Endothelial cell of umbilical vein (primary cell): ENCODE measurements at regions not wholly inside any gene's neighbourhood (a gene's known extent, or its start where the extent isn't known, plus 50 kb on each side); places are given as distances from the start of the nearest gene placed in this dataset.

Experiments used
- BruUV-seq: library from RNA; stranded (reverse); fragments of 400-500 nt; replicated peaks from 2 replicates; lab custom pipeline; 2021; lab: Mats Ljungman, UMichigan
- CTCF ChIA-PET: fragments of 300-600, 350-600 bp; sonication (Branson Sonifier 250); formaldehyde crosslinking; loops from one replicate; lab custom pipeline; 2021; ENCODE audit warnings: antibody characterized with exemption, inconsistent platforms; lab: Charles Lee
- POLR2A ChIA-PET: fragments of 300-600, 350-600 bp; sonication (Branson Sonifier 250); formaldehyde crosslinking; loops from one replicate; lab custom pipeline; 2021; ENCODE audit warnings: antibody characterized with exemption, inconsistent platforms; lab: Charles Lee
- DNase-seq: peaks from one replicate; pipeline ENCODE4 v3.0.0-alpha.2; 2011; ENCODE audit warnings: low read depth, low spot score
- FAIRE-seq: peaks from 2 replicates; lab custom pipeline; 2011; peaks lifted over from hg19 to GRCh38; lab: Jason Lieb, UNC
- H2AFZ ChIP-seq: 2 replicates; pipeline ENCODE4 v1.6.0; 2012; ENCODE audit warnings: low read depth, low read length, control low read depth, inconsistent platforms
- H3K27ac ChIP-seq: 2 replicates; pipeline ENCODE4 v1.5.1; 2011; ENCODE audit warnings: low read depth, mild to moderate bottlenecking, control low read depth, low read length, moderate library complexity; ENCODE audit not compliant: insufficient read depth
- H3K27me3 ChIP-seq, 2 experiments: 2 replicates each; pipeline versions ENCODE4 v1.6.0 to v1.6.1; 2011; ENCODE audit warnings: low read length in 2 of 2, mixed read lengths in 1 of 2; ENCODE audit not compliant: control insufficient read depth in 2 of 2, insufficient read depth in 2 of 2
- H3K36me3 ChIP-seq, 2 experiments: 2 replicates in 1 of 2; 3 replicates in 1 of 2; pipeline ENCODE4 v1.5.1; 2011; ENCODE audit warnings: low read length in 2 of 2, mild to moderate bottlenecking in 1 of 2, moderate library complexity in 1 of 2; ENCODE audit not compliant: control insufficient read depth in 2 of 2, insufficient read depth in 2 of 2; ENCODE audit errors: extremely low read depth in 1 of 2
- H3K4me1 ChIP-seq: 3 replicates; pipeline ENCODE4 v1.5.1; 2011; ENCODE audit warnings: mild to moderate bottlenecking, low read length; ENCODE audit not compliant: control insufficient read depth, insufficient read depth; ENCODE audit errors: extremely low read depth
- H3K4me2 ChIP-seq: 2 replicates; pipeline ENCODE4 v1.6.1; 2011; ENCODE audit warnings: low read length, control low read depth, mixed read lengths; ENCODE audit not compliant: insufficient read depth
- H3K4me3 ChIP-seq, 3 experiments: fragments of 200-600 bp in 1 of 3; sonication (generic), shearing (Covaris generic) in 1 of 3; replicated peaks in 1 of 3; 2 replicates each; pipeline ENCODE4 v1.5.1; 2011 to 2016; ENCODE audit warnings: control low read depth in 3 of 3, low read length in 3 of 3, mild to moderate bottlenecking in 2 of 3, inconsistent platforms in 1 of 3, low read depth in 1 of 3, moderate library complexity in 1 of 3; ENCODE audit not compliant: insufficient read depth in 1 of 3
- H3K79me2 ChIP-seq: 2 replicates; pipeline ENCODE4 v1.6.0; 2012; ENCODE audit warnings: low read length, inconsistent platforms; ENCODE audit not compliant: control insufficient read depth, insufficient read depth
- H3K9ac ChIP-seq: replicated peaks from 2 replicates; pipeline ENCODE3; 2011; ENCODE audit warnings: low read length, control low read depth; ENCODE audit not compliant: insufficient read depth; ENCODE audit errors: extremely low read depth
- H3K9me1 ChIP-seq: replicated peaks from 3 replicates; pipeline ENCODE4 v1.6.0; 2011; ENCODE audit warnings: mild to moderate bottlenecking, low read length; ENCODE audit not compliant: control insufficient read depth, insufficient read depth; ENCODE audit errors: extremely low read depth
- H3K9me3 ChIP-seq: replicated peaks from 2 replicates; pipeline ENCODE4 v1.5.1; 2012; ENCODE audit warnings: low read length, inconsistent platforms; ENCODE audit not compliant: control insufficient read depth, insufficient read depth
- H4K20me1 ChIP-seq: replicated peaks from 2 replicates; pipeline ENCODE3; 2011; ENCODE audit warnings: mild to moderate bottlenecking, low read length; ENCODE audit not compliant: control insufficient read depth, insufficient read depth; ENCODE audit errors: extremely low read depth
- CTCF ChIP-seq, 2 donors: IDR thresholded peaks; 1 replicate in 1 of 2; 2 replicates in 1 of 2; pipeline ENCODE4 v1.5.1; 2011; ENCODE audit warnings: low read length in 2 of 2, mild to moderate bottlenecking in 2 of 2, moderate library complexity in 2 of 2, control low read depth in 1 of 2, inconsistent platforms in 1 of 2, low read depth in 1 of 2; ENCODE audit not compliant: insufficient read depth in 1 of 2; ENCODE audit errors: extremely low read depth in 1 of 2
- EZH2 ChIP-seq: IDR thresholded peaks from 2 replicates; pipeline ENCODE4 v1.6.1; 2012; ENCODE audit warnings: borderline replicate concordance, low read depth, mild to moderate bottlenecking, moderate library complexity, low read length, inconsistent platforms; ENCODE audit not compliant: severe bottlenecking
- FOS ChIP-seq: IDR thresholded peaks from 2 replicates; pipeline ENCODE4 v1.6.1; 2011; ENCODE audit warnings: mild to moderate bottlenecking, low read length, moderate library complexity, borderline replicate concordance; ENCODE audit not compliant: insufficient read depth
- GATA2 ChIP-seq: IDR thresholded peaks from 2 replicates; pipeline ENCODE4 v1.7.0; 2011; ENCODE audit warnings: low read depth, mild to moderate bottlenecking, moderate library complexity, mixed read lengths, low read length; ENCODE audit not compliant: insufficient read length, insufficient read depth
- JUN ChIP-seq: IDR thresholded peaks from 2 replicates; pipeline ENCODE4 v1.6.1; 2011; ENCODE audit warnings: borderline replicate concordance, low read depth; ENCODE audit not compliant: insufficient read length, insufficient read depth
- MAX ChIP-seq: IDR thresholded peaks from 2 replicates; pipeline ENCODE4 v1.6.1; 2011; ENCODE audit not compliant: insufficient read depth, insufficient read length
- MYC ChIP-seq: IDR thresholded peaks from one replicate; pipeline ENCODE4 v1.6.1; 2011; ENCODE audit warnings: mild to moderate bottlenecking, low read depth, low read length
- POLR2A ChIP-seq: IDR thresholded peaks from 2 replicates; pipeline ENCODE4 v1.6.1; 2012; ENCODE audit warnings: low read depth, mild to moderate bottlenecking, control low read depth, low read length
- POLR2AphosphoS5 ChIP-seq: IDR thresholded peaks from 2 replicates; pipeline ENCODE4 v1.6.1; 2012; ENCODE audit warnings: low read depth, mild to moderate bottlenecking, control low read depth, low read length, moderate library complexity; ENCODE audit not compliant: insufficient read depth
- dilution Hi-C: fragments of 300-500 bp; cut with MboI; formaldehyde crosslinking; loops from one replicate; pipeline ENCODE4 v1.15.0; 2019; ENCODE audit warnings: low sequenced_read_pairs; ENCODE audit not compliant: extremely low pct_ligation_motif_present
- intact Hi-C: fragments of 100-400 bp; cut with micrococcal nuclease; formaldehyde crosslinking; loops from one replicate; pipeline ENCODE4 v1.10.0; 2022

GRCh38 chr16:73329358-73330286, 281.7 kb upstream of the ZFHX3 start:
- Histone ChIP-seq H3K4me3 (no peak overlapping the region), H3K9ac (no peak overlapping the region), H3K36me3 (no peaks in the 10 kb centered on the region), H3K79me2 (no peaks in the 10 kb centered on the region), H3K4me1 (no peaks in the 10 kb centered on the region), H3K27me3 (no peaks in the 10 kb centered on the region), H3K9me3 (no peaks in the 10 kb centered on the region), H2AFZ (no peak overlapping the region), H4K20me1 (no peaks in the 10 kb centered on the region), H3K27ac (no peak overlapping the region), H3K4me2 (no peak overlapping the region), H3K9me1 (no peaks in the 10 kb centered on the region)
- POLR2A ChIA-PET = no interaction called here
- intact Hi-C loops (no loop called here), dilution Hi-C loops (no loop called here)
- no peak for FAIRE-seq
- TF ChIP-seq CTCF (IDR thresholded peaks at IDR 0.05; ENCODE audit: extremely low read depth in 1 of 2, insufficient read depth in 1 of 2, low read depth in 1 of 2, low read length in 2 of 2) (no peak), GATA2 (no peak)
- no peak for DNase-seq
- BruUV-seq = no TSS peak
- CTCF ChIA-PET = no interaction called here

GRCh38 chr16:73326770-73327470, 279.0 kb upstream of the ZFHX3 start:
- Histone ChIP-seq H3K4me3 (no peak overlapping the region), H2AFZ (no peak overlapping the region), H3K9ac (no peak overlapping the region), H3K4me2 (no peak overlapping the region), H3K9me3 (no peaks in the 10 kb centered on the region), H3K79me2 (no peaks in the 10 kb centered on the region), H3K27me3 (no peaks in the 10 kb centered on the region), H3K4me1 (no peaks in the 10 kb centered on the region), H4K20me1 (no peaks in the 10 kb centered on the region), H3K27ac (no peak overlapping the region), H3K36me3 (no peaks in the 10 kb centered on the region), H3K9me1 (no peaks in the 10 kb centered on the region)
- no TSS peak for BruUV-seq
- DNase-seq = no peak
- TF ChIP-seq JUN = no peak
- no peak for TF ChIP-seq EZH2
- no peak for TF ChIP-seq MYC
- no peak for TF ChIP-seq POLR2AphosphoS5
- TF ChIP-seq MAX = no peak
- no peak for TF ChIP-seq CTCF (IDR thresholded peaks at IDR 0.05; ENCODE audit: extremely low read depth in 1 of 2, insufficient read depth in 1 of 2, low read depth in 1 of 2, low read length in 2 of 2)
- TF ChIP-seq GATA2 = no peak
- TF ChIP-seq POLR2A = no peak
- no peak for TF ChIP-seq FOS
- CTCF ChIA-PET = no interaction called here
- no peak for FAIRE-seq
- intact Hi-C loops (no loop called here), dilution Hi-C loops (no loop called here)
- POLR2A ChIA-PET = no interaction called here
